Activated CD8-positive, alpha-beta memory T cell treated with anti-CD3 and anti-CD28 coated beads for 36 hours (primary cell): ENCODE measurements at regions not wholly inside any gene's neighbourhood (a gene's known extent, or its start where the extent isn't known, plus 50 kb on each side); places are given as distances from the start of the nearest gene placed in this dataset.

Experiments used
- CTCF ChIA-PET: fragments of 350-600 bp; sonication (Branson Sonifier 250); formaldehyde crosslinking; loops from one replicate; lab custom pipeline; 2021; ENCODE audit warnings: antibody characterized with exemption; lab: Charles Lee
- POLR2A ChIA-PET: fragments of 350-600 bp; sonication (Branson Sonifier 250); formaldehyde crosslinking; loops from one replicate; lab custom pipeline; 2021; ENCODE audit warnings: antibody characterized with exemption; lab: Charles Lee

DNA sequence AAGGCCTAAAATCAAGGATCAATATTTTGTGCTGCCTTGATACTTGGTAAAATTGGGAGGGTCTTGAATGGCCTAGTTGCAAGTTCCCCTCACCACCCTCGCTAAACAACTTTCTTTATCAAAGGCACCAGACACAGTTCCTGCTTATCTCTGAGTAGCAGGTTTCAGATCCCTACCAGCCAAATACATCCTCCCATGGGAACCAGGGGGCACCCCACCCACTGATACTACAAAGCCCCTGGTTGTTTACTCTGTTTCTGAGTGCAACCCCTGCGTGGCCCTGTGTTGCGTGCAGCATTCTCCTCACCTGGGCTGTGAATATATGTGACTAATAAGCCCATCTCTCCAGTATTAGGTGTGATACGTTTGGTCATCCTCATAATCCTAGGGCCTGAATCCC lies 314.9 kb downstream of the DRD1 start:
- POLR2A ChIA-PET, result no interaction called here

DNA sequence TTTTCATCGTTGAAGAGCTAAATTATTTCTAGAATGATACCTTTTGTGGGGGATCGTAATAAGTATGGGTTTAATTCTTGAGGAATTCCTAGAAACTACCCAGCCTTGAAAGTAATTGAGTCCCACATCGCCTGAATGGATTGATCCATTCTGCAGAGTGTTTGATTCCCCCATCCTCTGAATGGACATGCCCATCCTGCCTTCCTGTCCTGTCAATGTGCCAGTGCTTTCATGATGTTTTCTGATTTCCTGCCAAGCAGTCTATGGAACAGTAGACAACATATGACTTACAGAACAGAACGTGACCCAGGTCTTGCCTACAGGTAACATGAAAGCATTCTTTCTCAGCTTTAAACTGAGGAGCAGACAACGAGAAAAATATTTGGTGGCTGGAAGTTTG lies 319.2 kb downstream of the DRD1 start:
- POLR2A ChIA-PET, result no interaction called here

More for the DNA sequence above, 314.9 kb downstream of the DRD1 start:
- CTCF ChIA-PET, result no interaction called here

GRCh38 chr5:175124251-175124813 lies 319.6 kb downstream of the DRD1 start:
- ChIA-PET CTCF (no interaction called here), POLR2A (no interaction called here)

More for the DNA sequence above, 319.2 kb downstream of the DRD1 start:
- CTCF ChIA-PET, result no interaction called here

- POLR2A ChIA-PET, result no interaction called here
- CTCF ChIA-PET, result no interaction called here
Measured at GRCh38 chr5:175123542-175123941, 320.4 kb downstream of the DRD1 start.

DNA sequence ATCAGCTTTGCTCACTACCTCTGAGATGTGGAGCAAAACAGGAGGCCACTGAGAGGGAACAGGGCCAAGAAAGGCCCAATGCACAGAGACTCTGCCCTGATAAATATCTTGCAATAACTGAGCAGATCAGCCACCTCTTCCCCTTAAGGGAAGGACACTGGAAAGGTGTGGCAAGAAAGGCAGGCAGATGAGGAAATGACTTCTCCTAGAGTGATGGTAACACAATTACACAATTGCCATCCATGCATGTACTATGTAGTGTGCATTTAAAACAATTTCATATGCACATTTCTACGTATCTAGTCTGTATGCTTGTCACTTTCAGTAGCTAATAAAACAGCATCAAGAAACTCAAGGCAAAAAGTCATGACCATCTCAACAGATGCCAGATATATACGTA lies 322.5 kb downstream of the DRD1 start:
- CTCF ChIA-PET, result no interaction called here
- POLR2A ChIA-PET, result no interaction called here

- POLR2A ChIA-PET, result no interaction called here
- CTCF ChIA-PET, result no interaction called here
Measured at GRCh38 chr5:175120412-175120811, 323.6 kb downstream of the DRD1 start.

DNA sequence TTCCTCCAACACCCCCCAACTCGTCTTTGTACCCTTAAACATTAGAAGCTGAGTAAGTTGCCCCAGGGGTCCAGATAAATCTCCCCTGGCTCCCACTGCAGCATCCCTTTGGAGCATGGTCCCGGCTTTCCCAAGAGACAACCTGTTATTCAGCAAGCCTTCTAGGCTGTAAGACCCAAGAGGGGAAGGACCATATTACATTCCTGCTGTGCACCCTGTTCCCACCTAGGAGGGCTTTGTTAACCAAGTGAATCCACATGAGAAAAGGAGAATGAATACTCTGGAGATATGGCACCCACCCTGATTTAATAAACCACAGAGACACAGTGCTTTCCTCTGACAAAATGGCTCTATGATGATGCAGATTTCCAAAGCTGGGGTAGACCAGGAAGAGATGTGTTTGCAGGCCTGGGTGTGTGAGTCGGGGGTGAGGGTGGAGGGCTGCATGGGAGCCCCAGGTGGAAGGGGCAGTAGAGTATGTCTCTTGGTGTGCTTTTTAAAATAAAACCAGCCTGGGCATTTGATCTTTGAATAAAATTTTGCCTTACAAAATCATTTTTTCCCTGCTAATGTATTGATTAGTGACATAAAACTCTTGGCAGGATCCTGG lies 325.2 kb downstream of the DRD1 start:
- CTCF ChIA-PET, result no interaction called here
- POLR2A ChIA-PET, result no interaction called here

- POLR2A ChIA-PET, result no interaction called here
- CTCF ChIA-PET, result no interaction called here
Measured at GRCh38 chr5:175116466-175117048, 327.4 kb downstream of the DRD1 start.

- POLR2A ChIA-PET, result no interaction called here
- CTCF ChIA-PET, result no interaction called here
Measured at GRCh38 chr5:175115831-175116230, 328.2 kb downstream of the DRD1 start.

GRCh38 chr5:175113947-175114346 lies 330.0 kb downstream of the DRD1 start:
- ChIA-PET POLR2A (no interaction called here), CTCF (no interaction called here)

- POLR2A ChIA-PET, result no interaction called here
- CTCF ChIA-PET, result no interaction called here
Measured at GRCh38 chr5:175109058-175109755, 334.8 kb downstream of the DRD1 start.

DNA sequence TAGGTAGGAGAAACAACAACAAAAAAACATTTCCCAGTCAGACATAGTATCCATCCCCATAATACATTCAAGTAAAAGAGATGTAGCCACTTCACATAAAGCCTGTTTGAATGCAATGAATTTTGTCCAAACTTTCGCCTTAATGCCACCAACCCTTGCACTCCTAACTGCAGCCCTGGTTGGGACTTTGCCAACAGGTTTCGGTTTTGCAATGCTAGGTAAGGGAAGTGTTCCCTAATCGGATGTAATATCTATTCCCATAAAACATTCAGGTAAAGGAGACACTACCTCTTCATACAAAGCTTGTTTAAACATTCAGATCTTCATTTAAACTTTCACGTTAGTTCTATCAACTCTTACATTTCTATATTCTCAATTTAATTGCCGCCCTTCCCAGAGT lies 336.1 kb downstream of the DRD1 start:
- ChIA-PET CTCF (no interaction called here), POLR2A (no interaction called here)

- ChIA-PET POLR2A (no interaction called here), CTCF (no interaction called here)
Measured at GRCh38 chr5:175107028-175107588, 336.9 kb downstream of the DRD1 start.

GRCh38 chr5:175104677-175105076 lies 339.3 kb downstream of the DRD1 start:
- ChIA-PET POLR2A (no interaction called here), CTCF (no interaction called here)

DNA sequence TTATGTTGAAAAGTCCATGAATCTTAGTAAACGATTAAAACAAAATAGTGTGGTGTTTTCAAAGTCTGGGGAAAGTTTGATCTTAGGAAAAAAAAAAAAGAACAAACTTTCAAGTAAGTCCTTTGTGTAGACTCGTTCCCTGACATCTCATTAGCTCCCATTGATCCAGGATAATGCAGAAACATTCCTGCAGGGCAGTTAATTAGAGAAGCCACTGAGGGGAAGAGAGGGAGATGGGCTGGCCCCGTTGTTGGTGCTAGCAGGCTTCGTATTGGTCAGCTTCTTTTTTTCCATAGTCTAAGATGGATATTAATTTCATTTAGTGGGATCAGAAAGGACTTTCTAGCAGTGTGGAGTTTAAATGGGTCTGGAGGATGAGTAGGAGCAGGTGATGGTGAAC lies 340.2 kb downstream of the DRD1 start:
- ChIA-PET POLR2A (no interaction called here), CTCF (no interaction called here)

DNA sequence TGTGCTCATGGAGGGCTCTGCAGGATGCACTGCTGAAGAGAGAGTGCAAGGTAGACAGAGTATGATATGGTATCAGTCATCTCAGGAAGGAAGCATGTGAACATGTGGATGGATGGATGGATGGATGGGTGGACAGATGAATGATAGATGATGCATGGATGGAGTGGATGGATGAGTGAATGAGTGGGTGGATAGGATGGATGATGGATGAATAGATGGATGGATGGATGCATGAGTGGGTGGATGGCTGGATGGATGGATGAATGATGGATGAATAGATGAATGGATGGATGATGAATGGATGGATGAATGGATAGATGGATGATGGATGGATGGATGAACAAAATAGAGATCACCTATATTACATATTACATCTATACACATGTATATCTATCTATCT lies 341.3 kb downstream of the DRD1 start:
- POLR2A ChIA-PET, result no interaction called here
- CTCF ChIA-PET, result no interaction called here

GRCh38 chr5:175098301-175098700 lies 345.7 kb downstream of the DRD1 start:
- CTCF ChIA-PET, result no interaction called here
- POLR2A ChIA-PET, result no interaction called here

DNA sequence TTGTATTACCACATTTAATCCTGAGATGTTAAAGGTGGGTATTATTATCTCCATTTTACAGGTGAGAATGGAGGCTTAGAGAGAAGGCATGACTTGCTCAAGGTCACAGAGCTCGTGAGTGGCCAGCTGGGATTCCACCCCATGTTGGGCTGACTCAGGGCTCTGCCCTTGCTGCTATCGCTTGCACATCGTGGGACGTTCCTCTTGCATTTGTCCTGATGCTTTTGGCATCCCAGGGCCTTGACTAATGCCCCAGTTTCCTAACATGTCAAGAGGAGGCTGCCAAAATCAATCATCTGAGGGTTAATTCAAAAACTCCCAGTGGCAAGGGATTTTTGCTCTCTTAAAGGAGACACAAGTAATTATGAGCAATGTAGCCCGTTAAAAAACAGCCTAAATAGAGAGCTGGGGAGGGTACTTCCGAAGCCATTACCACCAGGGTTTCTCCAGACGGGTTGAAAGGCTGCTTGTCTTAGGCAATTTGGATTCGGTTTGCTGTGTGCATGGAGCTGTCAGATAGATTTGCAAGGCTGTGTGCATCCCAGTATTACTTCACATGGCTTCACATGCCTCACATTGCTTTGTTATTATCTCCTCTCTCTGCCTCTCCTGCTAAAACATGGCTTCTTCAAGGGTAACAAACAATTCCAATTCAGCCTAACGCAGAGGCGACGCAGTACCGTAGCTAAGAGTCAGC lies 347.4 kb downstream of the DRD1 start:
- ChIA-PET POLR2A (no interaction called here), CTCF (no interaction called here)

- CTCF ChIA-PET, result no interaction called here
- POLR2A ChIA-PET, result no interaction called here
Measured at GRCh38 chr5:175094461-175094860, 349.5 kb downstream of the DRD1 start.

GRCh38 chr5:175092691-175093090 lies 351.3 kb downstream of the DRD1 start:
- POLR2A ChIA-PET, result no interaction called here
- CTCF ChIA-PET, result no interaction called here
